ENCODE measurements at regions not wholly inside any gene's neighbourhood (a gene's known extent, or its start where the extent isn't known, plus 50 kb on each side); places are given as distances from the start of the nearest gene placed in this dataset.
"Not testable (repeated sequence)": the region's sequence is repeated elsewhere in the genome, so short reads cannot be mapped to it uniquely, and the experiment has no call there.

DNA sequence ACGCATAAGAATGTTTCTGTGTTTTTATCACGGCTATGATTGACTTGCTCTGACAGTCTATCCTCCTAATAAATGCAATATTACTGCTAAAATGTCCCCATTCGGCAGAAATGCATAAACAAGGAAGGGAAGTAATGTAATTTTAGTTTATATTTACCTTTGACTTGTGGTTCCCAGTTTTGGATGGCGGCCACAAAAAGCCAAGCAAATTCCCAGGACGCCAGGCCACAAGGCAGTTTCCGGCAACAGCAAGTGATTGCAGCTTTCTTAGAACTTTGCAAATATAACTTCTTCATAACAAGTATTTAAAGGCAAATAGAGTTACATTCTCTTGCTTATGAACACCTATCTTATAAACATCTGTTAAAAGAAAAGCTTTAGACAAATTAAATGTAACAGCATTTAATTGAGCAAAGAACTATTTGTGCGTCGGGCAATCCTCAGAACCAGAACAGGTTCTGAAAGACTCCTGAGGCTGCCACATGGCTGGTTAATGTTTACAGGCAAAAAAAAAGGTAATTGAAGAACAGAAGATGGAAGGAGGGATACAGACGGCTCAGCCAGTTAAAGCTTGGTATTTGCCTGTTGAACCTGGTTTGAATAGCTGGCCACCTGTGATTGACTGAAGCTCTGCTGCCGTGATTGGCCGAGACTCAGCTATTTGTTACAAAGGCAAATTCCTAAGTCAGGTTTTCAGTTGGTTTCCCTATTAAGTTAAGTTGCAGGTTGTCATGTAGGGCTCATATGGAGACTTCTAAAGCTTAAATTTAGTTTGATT, 80.8 kb downstream of the C21orf91 start:
- DNase-seq (ENCODE audit: low spot score) = no peak

DNA sequence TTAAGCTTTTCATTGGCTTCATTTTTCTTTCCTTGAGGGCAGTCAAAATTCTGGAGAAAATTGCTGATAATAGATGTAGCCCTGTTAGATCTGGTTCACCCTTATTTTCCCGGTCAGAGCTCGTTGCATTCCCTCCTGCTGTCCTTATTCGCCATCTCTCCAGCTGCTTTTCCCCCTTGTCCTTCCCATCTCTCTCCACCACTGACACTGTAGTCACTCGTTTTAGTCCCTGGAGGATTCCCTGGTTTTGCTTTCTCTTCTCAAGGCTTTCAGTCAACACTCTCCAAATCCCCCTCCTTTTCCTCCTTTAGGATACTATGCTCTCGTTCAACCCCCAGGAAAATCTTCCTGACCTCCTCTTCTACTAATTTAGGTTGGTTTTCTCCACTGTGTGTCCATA, 83.1 kb downstream of the C21orf91 start:
- DNase-seq (ENCODE audit: low spot score) = no peak

DNA sequence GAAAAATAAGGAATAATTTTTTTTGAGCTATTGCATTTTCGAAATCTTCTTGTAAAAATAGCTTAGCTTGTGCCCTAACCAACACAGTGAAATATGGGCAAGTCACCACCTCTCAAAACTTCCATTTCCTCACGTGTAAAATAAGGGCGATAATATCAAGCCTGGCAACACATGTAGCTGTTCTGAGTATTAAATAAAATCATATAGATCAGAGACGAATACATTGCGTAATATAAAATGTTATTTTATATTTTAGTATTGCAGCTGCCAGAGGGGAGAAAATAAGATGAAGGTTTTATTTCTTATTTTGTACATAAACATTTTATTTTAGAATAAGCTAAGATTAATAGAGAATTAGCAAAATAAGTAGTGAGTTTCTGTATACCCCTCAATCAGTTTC, 85.9 kb downstream of the C21orf91 start:
- DNase-seq (ENCODE audit: low spot score) = no peak

DNA sequence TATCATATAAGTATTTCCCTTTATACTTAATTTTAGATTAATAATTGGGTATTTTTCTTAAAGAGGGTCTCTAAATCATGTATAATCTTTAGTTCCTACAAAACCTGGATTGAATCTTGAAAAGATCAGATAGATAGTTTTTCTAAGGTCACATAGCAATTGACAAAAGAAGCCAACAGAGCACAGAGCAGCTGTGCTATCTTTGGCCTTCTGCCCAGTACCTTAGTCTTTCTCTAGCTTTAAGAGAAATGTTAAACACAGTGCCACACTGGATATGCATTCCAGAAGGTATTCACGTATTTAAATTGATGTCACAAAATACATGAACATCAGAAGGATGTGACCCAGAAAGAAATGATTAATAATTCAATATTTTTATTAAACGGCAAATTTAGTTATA, 86.8 kb downstream of the C21orf91 start:
- no peak for DNase-seq (ENCODE audit: low spot score)

DNA sequence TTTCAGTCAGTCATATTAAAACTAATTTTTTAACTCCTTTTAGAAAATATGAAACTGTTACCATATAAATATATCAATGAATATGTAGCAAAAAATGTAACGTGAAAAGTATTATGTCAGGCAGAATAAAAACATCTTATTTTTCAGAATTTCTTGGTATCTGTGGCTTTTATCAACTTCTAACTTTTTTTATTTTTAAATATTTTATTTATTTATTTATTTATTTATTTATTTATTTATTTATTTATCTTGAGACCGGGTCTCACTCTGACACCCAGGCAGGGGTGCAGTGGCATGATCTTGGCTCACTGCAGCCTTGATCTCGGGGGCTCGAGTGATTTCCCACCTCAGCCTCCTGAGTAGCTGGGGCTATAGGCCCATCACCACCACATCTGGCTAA, 87.6 kb downstream of the C21orf91 start:
- no peak for DNase-seq (ENCODE audit: low spot score)

DNA sequence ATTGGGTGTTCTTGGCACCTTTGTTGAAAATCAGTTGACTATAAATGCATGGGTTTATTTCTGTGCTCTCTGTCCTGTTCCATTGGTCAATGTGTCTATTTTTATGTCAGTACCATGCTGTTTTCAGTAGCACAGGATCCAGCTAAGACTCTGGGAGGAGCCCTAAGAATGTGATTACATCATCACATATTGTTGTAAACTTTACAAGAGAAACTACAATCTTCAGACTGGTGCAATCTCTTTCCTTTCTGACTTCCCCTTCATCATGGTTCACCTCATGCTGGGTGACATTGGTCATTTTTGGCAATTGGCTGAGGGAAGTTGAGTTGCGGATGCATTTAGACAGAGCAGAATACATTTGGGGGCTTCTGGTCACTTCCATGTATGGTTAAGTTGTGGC, 88.4 kb downstream of the C21orf91 start:
- no peak for DNase-seq (ENCODE audit: low spot score)

DNA sequence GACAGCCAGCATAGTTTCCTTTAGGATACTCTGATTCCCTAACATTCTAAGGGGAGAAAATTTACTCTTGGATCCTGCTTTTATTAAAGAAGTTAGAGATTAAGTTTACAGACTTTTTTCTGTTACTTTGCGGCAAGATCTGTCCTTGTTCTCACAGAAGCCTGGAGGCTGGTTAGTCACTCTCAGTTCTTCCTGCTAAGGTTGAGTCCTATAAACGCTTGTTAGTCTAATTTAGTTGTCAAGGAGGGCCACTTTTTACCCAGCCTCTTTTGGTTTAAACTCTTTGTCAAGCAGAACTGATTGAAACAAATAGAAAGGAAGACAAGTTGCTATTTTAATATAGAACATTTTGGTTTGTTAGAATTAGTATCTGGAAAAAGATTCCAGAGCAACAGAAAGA, 89.7 kb downstream of the C21orf91 start:
- DNase-seq (ENCODE audit: low spot score) = no peak

DNA sequence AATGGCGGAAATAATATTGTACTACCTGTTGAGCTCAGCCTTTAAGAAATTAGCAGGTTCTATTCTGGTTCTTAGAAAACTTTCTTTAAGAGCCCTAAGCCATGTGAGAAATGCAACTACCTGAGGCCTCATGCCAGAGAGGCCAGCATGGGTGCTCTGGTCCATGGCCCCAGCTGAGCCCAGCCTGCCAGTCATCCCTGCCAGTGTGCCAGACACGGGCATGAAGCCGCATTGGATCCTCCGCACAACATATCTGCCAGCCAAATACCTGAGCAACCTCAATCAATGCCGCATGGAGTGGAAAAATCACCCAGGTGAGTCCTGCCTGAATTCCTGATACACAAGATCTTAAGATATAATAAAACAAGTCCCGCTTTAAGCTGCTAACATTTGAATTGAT, 91.8 kb downstream of the C21orf91 start:
- no peak for DNase-seq (ENCODE audit: low spot score)

DNA sequence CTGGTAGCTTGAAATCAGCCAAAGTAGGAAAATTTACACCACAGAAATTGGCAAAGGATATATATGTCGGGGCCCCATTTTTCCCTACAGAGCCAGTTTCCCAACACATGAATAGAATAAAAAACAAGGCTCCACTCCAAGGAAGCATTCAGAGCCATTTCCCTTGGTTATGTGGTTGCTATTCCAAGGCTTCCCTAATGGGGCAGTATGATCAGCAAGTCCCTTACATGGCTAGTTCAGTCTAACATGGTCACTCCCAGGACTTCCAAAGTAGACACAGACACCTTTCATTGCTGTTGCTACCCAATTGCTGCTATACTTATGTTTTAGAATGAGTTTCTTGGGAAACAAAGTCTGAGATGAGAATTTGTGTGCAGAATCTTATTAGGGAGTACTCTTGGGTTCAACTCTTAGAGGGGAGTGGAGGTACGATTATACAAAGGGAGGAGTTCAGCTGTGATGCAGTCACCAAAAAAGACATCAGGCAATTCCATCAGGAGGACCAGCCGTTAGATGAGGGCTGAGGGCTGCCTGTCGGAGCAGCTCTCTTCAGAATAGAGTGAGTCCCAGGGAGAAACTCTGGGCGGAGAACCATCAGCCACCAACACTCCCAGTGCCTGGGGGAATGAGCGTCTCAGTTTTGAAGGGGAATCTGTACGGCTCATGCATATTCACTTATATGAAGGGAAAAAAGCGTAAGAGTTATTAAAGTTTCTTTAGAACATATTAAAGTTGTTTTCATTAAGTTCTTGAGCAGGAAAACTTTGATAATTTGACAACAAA, 92.9 kb downstream of the C21orf91 start:
- DNase-seq (ENCODE audit: low spot score) = peak; percentile 47

DNA sequence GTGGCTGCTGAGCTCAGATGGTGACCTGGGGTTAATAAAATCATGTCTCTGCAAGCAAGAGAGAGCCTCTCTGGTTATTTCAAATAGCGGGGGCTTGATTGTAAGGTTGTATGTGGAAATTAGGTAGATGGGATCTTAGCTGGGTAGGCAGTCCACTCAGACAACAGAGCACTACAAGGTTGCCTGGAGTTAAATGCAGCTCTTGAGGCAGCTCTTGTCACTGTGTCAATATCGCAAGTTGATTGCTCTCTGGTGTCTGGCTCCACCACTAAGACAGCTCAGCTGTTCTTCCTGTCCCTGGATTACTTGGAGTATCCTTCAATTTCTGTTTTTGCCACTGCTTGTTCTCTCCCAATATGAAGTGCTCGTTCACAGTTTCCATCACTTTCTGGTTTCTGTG, 93.8 kb downstream of the C21orf91 start:
- DNase-seq (ENCODE audit: low spot score) = no peak

DNA sequence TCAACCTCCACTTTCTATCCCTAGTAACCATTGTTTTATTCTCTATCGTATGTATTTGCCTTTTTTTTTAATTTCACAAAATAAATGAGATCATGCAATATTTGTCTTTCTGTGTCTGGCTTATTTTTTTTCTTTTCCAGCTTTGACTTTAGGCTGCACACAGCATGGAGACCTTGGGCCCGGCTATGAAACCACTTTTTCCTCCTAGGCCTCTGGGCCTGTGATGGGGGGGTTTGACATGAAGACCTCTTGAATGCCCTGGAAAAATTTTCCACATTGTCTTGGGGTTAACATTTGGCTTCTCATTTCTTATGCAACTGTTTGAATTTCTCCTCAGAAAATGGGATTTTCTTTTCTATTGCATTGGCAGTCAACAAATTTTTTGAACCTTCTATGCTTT, 100.2 kb upstream of the BTG3 start:
- DNase-seq (ENCODE audit: low spot score) = no peak

DNA sequence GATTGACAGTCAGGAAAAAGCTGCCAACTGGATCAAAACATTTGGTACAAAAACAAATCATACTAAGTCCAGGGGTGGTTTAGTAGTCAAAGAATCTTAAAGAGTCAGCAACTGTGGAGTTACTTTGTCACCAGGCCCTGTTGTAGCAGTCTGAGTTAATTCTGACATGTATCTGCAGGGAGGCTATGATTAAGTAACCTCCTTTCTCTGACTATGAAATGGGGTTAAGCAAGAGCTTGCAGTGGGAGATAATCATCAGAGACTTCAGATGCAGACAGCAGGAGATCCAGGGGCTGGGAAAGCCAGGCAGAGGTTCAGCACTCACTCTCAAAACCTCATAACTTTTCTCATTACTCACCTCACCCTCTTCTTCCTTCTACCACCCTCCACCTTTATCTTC, 99.2 kb upstream of the BTG3 start:
- DNase-seq (ENCODE audit: low spot score) = no peak

DNA sequence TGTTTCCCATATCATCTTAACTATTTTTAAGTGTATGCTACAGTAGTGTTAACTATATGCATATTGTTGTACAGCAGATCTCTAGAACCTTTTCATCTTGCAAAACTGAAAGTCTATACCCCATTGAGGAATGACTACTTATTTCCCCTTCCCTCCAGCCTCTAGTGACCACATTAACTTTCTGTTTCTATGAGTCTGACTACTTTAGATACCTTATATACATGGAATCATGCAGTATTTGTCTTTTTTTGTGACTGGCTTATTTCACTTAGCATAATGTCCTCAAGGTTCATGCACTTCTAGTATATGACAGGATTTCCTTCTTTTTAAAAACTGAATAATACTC, 96.5 kb upstream of the BTG3 start:
- DNase-seq (ENCODE audit: low spot score) = no peak

DNA sequence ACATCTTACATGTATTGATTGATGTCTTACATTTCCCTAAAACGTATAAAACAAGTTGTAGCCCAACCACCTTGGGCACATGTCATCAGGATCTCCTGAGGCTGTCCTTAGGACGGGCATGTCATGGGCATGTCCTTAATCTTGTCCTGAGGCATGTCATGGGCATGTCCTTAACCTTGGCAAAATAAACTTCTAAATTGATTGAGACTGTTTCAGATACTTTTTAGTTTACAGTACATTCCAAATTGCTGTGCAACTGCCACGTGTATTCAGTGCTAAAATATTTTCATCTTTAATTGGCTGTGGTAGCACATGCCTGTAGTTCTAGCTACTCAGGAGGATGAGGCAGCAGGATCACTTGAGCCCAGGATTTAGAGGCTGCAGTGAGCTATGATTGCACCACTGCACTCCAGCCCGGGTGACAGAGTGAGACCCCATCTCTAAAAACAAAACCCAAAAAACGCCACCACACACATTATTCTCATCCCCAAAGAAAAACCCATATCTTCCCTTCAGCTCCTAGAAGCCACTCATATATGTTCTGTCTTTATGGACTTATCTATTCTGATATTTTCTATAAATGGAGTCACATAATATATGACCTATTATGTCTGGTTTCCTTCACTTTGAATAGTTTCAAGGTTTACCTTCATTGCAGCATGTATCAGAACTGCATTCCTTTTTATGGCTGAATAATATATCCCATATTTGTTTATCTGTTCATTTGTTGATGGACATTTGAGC, 96.0 kb upstream of the BTG3 start:
- DNase-seq (ENCODE audit: low spot score) = no peak

DNA sequence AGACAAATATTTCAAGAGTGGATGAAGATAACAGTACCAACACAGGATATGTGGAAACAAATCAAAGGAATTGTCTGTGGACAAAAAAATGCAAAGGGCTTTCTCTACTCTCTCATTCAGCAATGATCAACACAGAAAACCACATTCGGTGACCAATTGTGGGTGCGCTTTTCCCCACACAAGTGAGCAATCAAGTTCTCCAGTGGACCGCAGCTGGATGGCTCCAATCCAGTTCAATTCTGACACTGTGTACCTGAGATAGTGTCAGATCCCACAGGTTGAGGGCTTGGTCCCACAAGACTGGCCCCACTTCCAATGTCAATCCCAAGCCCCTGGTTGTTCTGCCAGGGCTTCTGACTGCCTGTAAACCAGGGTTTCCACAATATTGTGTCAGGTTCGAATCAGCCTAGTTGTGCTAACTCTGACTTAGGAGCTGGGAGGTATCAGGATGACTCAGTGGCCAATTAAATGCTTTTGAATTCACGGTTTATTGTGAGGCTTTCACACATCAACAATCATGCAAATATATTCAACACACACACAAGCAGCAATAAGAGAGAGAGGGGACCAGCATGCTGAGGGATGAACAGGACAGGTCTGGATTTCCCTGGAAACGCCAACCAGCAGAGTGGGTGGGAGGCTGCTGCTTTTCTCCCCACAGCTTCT, 87.0 kb upstream of the BTG3 start:
- peak; percentile 21 for DNase-seq (ENCODE audit: low spot score)

DNA sequence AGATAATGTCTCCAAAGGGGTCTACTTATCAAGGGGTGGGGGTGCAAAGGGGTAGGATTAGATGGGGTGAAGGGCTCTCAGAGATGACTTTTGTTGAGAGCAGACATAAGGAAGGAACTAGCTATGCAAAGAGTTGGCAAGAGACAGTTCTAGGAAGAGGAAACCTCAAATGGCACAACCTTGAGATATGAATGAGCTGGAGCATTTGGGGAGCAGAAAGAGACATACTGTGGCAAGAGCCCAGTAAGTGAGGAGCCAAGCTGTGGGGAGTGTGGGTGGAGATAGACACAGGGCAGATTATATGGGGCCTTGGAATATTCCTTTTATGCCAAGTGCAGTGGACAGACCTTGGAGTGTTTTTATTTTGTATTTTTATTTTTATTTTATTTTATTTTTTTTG, 84.8 kb upstream of the BTG3 start:
- no peak for DNase-seq (ENCODE audit: low spot score)

DNA sequence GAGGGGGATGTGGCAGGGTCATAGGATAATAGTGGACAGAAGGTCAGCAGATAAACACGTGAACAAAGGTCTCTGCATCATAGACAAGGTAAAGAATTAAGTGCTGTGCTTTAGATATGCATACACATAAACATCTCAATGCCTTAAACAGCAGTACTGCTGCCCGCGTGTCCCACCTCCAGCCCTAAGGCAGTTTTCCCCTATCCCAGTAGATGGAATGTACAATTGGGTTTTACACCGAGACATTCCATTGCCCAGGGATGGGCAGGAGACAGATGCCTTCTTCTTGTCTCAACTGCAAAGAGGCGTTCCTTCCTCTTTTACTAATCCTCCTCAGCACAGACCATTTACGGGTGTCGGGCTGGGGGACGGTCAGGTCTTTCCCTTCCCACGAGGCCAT, 81.7 kb upstream of the BTG3 start:
- DNase-seq (ENCODE audit: low spot score) = not testable (repeated sequence)

DNA sequence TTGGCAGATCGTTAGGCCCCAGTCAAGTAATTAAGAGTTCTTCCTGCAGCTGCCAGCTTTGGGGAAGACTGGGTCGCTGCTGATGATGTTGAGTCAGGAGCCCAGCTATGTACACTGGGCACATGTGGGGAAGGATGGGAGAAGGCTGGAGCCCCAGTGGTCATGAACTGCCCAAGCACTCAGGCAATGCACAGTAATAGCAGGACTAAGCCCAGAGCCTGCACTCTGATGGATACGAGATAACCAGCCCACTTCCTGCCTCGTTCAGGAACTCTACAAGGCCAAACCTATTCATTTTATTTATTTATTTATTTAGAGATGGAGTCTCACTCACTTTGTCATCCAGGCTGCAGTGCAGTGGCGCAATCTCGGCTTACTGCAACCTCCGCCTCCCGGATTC, 81.1 kb upstream of the BTG3 start:
- DNase-seq (ENCODE audit: low spot score) = no peak

DNA sequence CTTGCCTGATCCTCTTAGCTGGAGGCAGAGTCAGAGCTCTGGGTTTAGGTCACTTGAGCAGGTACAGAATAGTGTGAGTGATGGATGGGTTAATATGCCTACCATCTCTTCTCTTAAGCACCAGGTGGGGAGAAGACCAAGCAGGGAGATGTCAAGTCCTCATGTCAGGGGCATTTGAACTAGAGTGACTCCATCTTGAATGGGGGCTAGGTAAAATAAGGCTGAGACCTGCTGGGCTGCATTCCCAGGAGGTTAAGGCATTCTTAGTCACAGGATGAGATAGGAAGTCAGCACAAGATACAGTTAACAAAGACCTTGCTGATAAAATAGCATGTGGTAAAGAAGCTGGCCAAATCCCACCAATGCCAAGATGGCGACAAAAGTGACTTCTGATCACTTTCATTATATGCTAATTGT, 77.4 kb upstream of the BTG3 start:
- no peak for DNase-seq (ENCODE audit: low spot score)

DNA sequence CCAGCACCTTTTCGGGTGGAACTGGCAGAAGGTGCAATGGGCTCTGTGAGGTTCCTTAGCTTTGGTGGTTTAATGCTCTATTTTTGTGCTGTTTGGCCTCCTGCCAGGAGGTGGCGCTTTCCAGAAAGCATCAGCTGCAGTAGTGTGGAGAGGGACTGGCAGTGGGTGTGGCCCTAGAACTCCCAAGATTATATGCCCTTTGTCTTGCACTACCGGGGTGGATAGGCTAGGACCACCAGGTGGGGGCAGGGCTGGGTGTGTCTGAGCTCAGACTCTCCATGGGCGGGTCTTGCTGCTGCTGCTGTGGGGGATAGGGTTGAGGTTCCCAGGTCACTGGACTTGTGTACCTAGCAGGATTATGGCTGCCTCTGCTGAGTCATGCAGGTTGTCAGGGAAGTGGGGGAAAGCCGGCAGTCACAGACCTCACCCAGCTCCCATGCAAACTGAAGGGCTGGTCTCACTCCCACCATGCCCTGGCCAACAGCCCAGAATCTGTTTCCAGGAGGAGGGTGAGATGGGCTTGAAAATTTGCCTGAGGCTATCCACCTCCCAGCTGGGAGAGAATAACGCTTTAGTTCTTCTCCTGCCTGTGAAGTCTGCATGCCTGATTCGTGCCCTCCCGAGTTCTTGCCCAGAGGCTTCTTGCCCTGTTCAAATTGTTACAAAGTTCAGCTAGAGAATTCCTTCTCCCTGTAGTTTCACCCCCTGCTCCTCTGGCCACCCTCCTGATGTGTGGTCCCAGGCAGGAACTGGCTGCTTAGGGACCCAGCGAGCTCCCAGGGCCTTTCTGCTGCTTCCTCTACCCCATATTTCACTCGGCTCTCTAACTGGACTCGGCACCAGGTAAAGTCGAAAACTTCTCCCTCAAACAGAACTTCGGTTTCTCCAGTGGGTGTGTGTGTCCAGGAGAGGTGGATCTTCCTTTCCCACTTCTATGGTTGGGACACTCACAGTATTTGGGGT, 76.5 kb upstream of the BTG3 start:
- DNase-seq (ENCODE audit: low spot score) = peak; percentile 53

DNA sequence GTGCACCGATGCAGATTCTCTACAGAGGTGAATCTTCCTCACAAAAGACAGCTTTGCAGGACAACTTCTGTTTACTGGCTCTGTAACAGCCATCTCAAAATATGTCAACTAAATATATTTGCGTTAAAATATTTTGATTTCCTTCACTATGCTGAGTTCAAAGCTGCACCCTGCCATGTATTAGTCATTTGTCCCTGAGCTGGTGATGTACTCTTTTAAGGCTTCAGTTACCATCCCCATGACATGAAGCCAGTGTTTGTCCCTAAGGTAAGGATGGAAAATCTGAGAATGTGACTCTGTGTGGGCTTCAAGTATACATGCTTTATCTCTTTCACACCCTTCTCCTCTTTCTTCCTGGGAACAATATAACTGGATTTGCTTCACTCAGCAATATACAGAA, 70.2 kb upstream of the BTG3 start:
- no peak for DNase-seq (ENCODE audit: low spot score)

All from SW480 (cell line).